Fibroblast of lung (primary cell): ENCODE measurements at regions not wholly inside any gene's neighbourhood (a gene's known extent, or its start where the extent isn't known, plus 50 kb on each side); places are given as distances from the start of the nearest gene placed in this dataset.

Experiments used
- DNase-seq, 2 donors: peaks; one replicate each; pipeline versions ENCODE4 v3.0.0 to v3.0.0-alpha.2; 2010; ENCODE audit warnings: low read depth in 2 of 2
- H2AFZ ChIP-seq: 2 replicates; pipeline ENCODE4 v1.5.1; 2012; ENCODE audit warnings: low read length, control low read depth, inconsistent platforms
- H3K27ac ChIP-seq: 2 replicates; pipeline ENCODE4 v1.5.1; 2011; ENCODE audit warnings: low read length, control low read depth; ENCODE audit not compliant: insufficient read depth
- H3K27me3 ChIP-seq: 2 replicates; pipeline ENCODE4 v1.5.1; 2011; ENCODE audit warnings: mild to moderate bottlenecking, low read length; ENCODE audit not compliant: control insufficient read depth, insufficient read depth
- H3K36me3 ChIP-seq: 2 replicates; pipeline ENCODE4 v1.5.1; 2011; ENCODE audit warnings: low read length; ENCODE audit not compliant: control insufficient read depth, insufficient read depth
- H3K4me1 ChIP-seq: 2 replicates; pipeline ENCODE4 v1.5.1; 2011; ENCODE audit warnings: low read length; ENCODE audit not compliant: control insufficient read depth, insufficient read depth; ENCODE audit errors: extremely low read depth
- H3K4me2 ChIP-seq: 2 replicates; pipeline ENCODE4 v1.5.1; 2011; ENCODE audit warnings: low read length, control low read depth; ENCODE audit not compliant: insufficient read depth; ENCODE audit errors: extremely low read depth
- H3K4me3 ChIP-seq, 4 experiments: fragments of 200-600 bp in 1 of 4; sonication (generic) in 1 of 4; replicated peaks in 1 of 4; 2 replicates each; pipeline ENCODE4 v1.5.1; 2011 to 2016; ENCODE audit warnings: low read length in 4 of 4, low read depth in 3 of 4, mild to moderate bottlenecking in 3 of 4, control low read depth in 2 of 4, inconsistent platforms in 1 of 4, mixed read lengths in 1 of 4; ENCODE audit not compliant: insufficient read depth in 1 of 4; ENCODE audit errors: control extremely low read depth in 1 of 4
- H3K79me2 ChIP-seq: 2 replicates; pipeline ENCODE4 v1.5.1; 2012; ENCODE audit warnings: mild to moderate bottlenecking, low read length, inconsistent platforms; ENCODE audit not compliant: control insufficient read depth, insufficient read depth
- H3K9ac ChIP-seq: 2 replicates; pipeline ENCODE4 v1.5.1; 2011; ENCODE audit warnings: mild to moderate bottlenecking, low read length, control low read depth; ENCODE audit not compliant: insufficient read depth
- H3K9me3 ChIP-seq: 2 replicates; pipeline ENCODE4 v1.5.1; 2012; ENCODE audit warnings: low read depth, low read length; ENCODE audit not compliant: control insufficient read depth, insufficient read depth
- H4K20me1 ChIP-seq: 2 replicates; pipeline ENCODE4 v1.5.1; 2011; ENCODE audit warnings: low read length; ENCODE audit not compliant: control insufficient read depth, insufficient read depth; ENCODE audit errors: extremely low read depth
- EZH2 ChIP-seq: IDR thresholded peaks from 2 replicates; pipeline ENCODE4 v1.5.1; 2012; ENCODE audit warnings: low read length, control low read depth, mild to moderate bottlenecking; ENCODE audit errors: missing control alignments
- TF ChIP-seq, protein P1 (sequence below), 2 donors: IDR thresholded peaks in 1 of 2; conservative IDR thresholded peaks in 1 of 2; 1 replicate in 1 of 2; 2 replicates in 1 of 2; pipeline ENCODE4 v1.5.1; 2011 to 2012; ENCODE audit warnings: low read length in 2 of 2, control low read depth in 1 of 2, inconsistent platforms in 1 of 2, low read depth in 1 of 2, mild to moderate bottlenecking in 1 of 2

GRCh38 chr1:199854686-199855321, 172.7 kb upstream of the NR5A2 start:
- Histone ChIP-seq H3K4me3 (no peak overlapping the region), H3K9ac (no peak overlapping the region), H4K20me1 (no peaks in the 10 kb centered on the region), H3K9me3 (no peaks in the 10 kb centered on the region), H3K27ac (no peak overlapping the region), H3K27me3 (no peaks in the 10 kb centered on the region), H3K36me3 (no peaks in the 10 kb centered on the region), H2AFZ (no peak overlapping the region), H3K4me2 (no peak overlapping the region), H3K79me2 (no peaks in the 10 kb centered on the region), H3K4me1 (peaks cover 2% of the 10 kb centered on the region)
- TF ChIP-seq, protein P1, sequence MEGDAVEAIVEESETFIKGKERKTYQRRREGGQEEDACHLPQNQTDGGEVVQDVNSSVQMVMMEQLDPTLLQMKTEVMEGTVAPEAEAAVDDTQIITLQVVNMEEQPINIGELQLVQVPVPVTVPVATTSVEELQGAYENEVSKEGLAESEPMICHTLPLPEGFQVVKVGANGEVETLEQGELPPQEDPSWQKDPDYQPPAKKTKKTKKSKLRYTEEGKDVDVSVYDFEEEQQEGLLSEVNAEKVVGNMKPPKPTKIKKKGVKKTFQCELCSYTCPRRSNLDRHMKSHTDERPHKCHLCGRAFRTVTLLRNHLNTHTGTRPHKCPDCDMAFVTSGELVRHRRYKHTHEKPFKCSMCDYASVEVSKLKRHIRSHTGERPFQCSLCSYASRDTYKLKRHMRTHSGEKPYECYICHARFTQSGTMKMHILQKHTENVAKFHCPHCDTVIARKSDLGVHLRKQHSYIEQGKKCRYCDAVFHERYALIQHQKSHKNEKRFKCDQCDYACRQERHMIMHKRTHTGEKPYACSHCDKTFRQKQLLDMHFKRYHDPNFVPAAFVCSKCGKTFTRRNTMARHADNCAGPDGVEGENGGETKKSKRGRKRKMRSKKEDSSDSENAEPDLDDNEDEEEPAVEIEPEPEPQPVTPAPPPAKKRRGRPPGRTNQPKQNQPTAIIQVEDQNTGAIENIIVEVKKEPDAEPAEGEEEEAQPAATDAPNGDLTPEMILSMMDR (conservative IDR thresholded peaks at IDR 0.05 in 1 of 2, IDR thresholded peaks at IDR 0.05 in 1 of 2; ENCODE audit: low read depth in 1 of 2, low read length in 2 of 2): no peak
- no peak for TF ChIP-seq EZH2
- DNase-seq: peak in 1 of 2 donors; percentile 0

DNA sequence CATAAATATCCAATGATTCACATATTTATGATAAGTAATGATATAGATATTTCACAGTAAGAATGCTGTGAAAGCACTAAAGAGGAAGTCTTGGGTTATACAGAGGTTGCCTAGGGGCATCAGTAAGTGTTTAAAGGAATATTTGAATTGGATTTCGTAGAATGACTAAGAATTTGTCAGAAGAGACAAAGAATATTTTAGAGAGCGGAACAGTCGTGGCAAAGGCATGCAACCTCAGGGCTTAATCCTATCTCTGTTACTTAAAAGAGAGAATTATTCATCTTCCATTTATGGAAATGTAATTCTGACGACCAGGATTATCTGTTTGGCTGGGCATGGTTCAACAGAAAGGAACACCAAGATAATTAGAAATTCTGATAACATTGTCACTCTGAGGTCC, 171.9 kb upstream of the NR5A2 start:
- no peak overlapping the region for H3K27ac ChIP-seq
- H3K79me2 ChIP-seq: no peaks in the 10 kb centered on the region
- H3K9me3 ChIP-seq: no peaks in the 10 kb centered on the region
- no peak overlapping the region for H3K9ac ChIP-seq
- no peak overlapping the region for H3K4me2 ChIP-seq
- H2AFZ ChIP-seq: no peak overlapping the region
- H4K20me1 ChIP-seq: no peaks in the 10 kb centered on the region
- no peaks in the 10 kb centered on the region for H3K27me3 ChIP-seq
- no peak overlapping the region for H3K4me3 ChIP-seq
- no peaks in the 10 kb centered on the region for H3K36me3 ChIP-seq
- peak; percentile 30 to 68 for DNase-seq
- TF ChIP-seq EZH2: no peak
- TF ChIP-seq, protein P1 (conservative IDR thresholded peaks at IDR 0.05 in 1 of 2, IDR thresholded peaks at IDR 0.05 in 1 of 2; ENCODE audit: low read depth in 1 of 2, low read length in 2 of 2): no peak
- peaks cover 2% of the 10 kb centered on the region for H3K4me1 ChIP-seq

GRCh38 chr1:199856216-199856780, 171.2 kb upstream of the NR5A2 start:
- Histone ChIP-seq H3K27me3 (no peaks in the 10 kb centered on the region), H3K4me2 (no peak overlapping the region), H3K4me1 (peaks cover 2% of the 10 kb centered on the region), H3K4me3 (no peak overlapping the region), H3K27ac (no peak overlapping the region), H3K36me3 (no peaks in the 10 kb centered on the region), H3K9me3 (no peaks in the 10 kb centered on the region), H2AFZ (no peak overlapping the region), H3K79me2 (no peaks in the 10 kb centered on the region), H3K9ac (no peak overlapping the region), H4K20me1 (no peaks in the 10 kb centered on the region)
- no peak for DNase-seq
- TF ChIP-seq, protein P1 (conservative IDR thresholded peaks at IDR 0.05 in 1 of 2, IDR thresholded peaks at IDR 0.05 in 1 of 2; ENCODE audit: low read depth in 1 of 2, low read length in 2 of 2): no peak
- no peak for TF ChIP-seq EZH2
